Panc1 (cell line): ENCODE measurements at regions not wholly inside any gene's neighbourhood (a gene's known extent, or its start where the extent isn't known, plus 50 kb on each side); places are given as distances from the start of the nearest gene placed in this dataset.

Source experiments
- POLR2AphosphoS5 ChIP-seq: IDR thresholded peaks from 2 replicates; pipeline ENCODE4 v1.6.1; 2012; ENCODE audit warnings: mild to moderate bottlenecking, low read depth, low read length, moderate library complexity
- TCF7L2 ChIP-seq: IDR thresholded peaks from 2 replicates; pipeline ENCODE4 v1.6.1; 2011; ENCODE audit warnings: mild to moderate bottlenecking, low read depth, low read length, inconsistent platforms
- TF ChIP-seq, protein P1 (sequence below): fragments of 450-650 bp; IDR thresholded peaks from 2 replicates; pipeline ENCODE4 v1.5.1; 2017; ENCODE audit warnings: mild to moderate bottlenecking
- TF ChIP-seq, protein P2 (sequence below), 2 experiments: IDR thresholded peaks; 2 replicates each; pipeline ENCODE4 v1.6.1; 2011 to 2012; ENCODE audit warnings: low read depth in 2 of 2, control low read depth in 1 of 2, low read length in 1 of 2, mild to moderate bottlenecking in 1 of 2, moderate library complexity in 1 of 2; ENCODE audit not compliant: insufficient read depth in 1 of 2

GRCh38 chr4:178198691-178199090, 756.5 kb upstream of the AGA start:
- TF ChIP-seq, protein P1, sequence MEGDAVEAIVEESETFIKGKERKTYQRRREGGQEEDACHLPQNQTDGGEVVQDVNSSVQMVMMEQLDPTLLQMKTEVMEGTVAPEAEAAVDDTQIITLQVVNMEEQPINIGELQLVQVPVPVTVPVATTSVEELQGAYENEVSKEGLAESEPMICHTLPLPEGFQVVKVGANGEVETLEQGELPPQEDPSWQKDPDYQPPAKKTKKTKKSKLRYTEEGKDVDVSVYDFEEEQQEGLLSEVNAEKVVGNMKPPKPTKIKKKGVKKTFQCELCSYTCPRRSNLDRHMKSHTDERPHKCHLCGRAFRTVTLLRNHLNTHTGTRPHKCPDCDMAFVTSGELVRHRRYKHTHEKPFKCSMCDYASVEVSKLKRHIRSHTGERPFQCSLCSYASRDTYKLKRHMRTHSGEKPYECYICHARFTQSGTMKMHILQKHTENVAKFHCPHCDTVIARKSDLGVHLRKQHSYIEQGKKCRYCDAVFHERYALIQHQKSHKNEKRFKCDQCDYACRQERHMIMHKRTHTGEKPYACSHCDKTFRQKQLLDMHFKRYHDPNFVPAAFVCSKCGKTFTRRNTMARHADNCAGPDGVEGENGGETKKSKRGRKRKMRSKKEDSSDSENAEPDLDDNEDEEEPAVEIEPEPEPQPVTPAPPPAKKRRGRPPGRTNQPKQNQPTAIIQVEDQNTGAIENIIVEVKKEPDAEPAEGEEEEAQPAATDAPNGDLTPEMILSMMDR = no peak
- TF ChIP-seq POLR2AphosphoS5 (no peak), TCF7L2 (no peak)
- TF ChIP-seq, protein P2, sequence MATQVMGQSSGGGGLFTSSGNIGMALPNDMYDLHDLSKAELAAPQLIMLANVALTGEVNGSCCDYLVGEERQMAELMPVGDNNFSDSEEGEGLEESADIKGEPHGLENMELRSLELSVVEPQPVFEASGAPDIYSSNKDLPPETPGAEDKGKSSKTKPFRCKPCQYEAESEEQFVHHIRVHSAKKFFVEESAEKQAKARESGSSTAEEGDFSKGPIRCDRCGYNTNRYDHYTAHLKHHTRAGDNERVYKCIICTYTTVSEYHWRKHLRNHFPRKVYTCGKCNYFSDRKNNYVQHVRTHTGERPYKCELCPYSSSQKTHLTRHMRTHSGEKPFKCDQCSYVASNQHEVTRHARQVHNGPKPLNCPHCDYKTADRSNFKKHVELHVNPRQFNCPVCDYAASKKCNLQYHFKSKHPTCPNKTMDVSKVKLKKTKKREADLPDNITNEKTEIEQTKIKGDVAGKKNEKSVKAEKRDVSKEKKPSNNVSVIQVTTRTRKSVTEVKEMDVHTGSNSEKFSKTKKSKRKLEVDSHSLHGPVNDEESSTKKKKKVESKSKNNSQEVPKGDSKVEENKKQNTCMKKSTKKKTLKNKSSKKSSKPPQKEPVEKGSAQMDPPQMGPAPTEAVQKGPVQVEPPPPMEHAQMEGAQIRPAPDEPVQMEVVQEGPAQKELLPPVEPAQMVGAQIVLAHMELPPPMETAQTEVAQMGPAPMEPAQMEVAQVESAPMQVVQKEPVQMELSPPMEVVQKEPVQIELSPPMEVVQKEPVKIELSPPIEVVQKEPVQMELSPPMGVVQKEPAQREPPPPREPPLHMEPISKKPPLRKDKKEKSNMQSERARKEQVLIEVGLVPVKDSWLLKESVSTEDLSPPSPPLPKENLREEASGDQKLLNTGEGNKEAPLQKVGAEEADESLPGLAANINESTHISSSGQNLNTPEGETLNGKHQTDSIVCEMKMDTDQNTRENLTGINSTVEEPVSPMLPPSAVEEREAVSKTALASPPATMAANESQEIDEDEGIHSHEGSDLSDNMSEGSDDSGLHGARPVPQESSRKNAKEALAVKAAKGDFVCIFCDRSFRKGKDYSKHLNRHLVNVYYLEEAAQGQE (IDR thresholded peaks at IDR 0.05; ENCODE audit: insufficient read depth in 1 of 2, low read depth in 2 of 2, low read length in 1 of 2) = no peak
